Mesothelial cell of epicardium (in vitro differentiated cells): ENCODE measurements at regions not wholly inside any gene's neighbourhood (a gene's known extent, or its start where the extent isn't known, plus 50 kb on each side); places are given as distances from the start of the nearest gene placed in this dataset.

ENCODE experiments used
- DNase-seq, 2 experiments: peaks; one replicate each; pipeline ENCODE4 v3.0.0; 2021; ENCODE audit warnings: low spot score in 2 of 2; ENCODE audit not compliant: unreplicated experiment in 2 of 2
- H3K27ac Mint-ChIP-seq: 2 replicates; pipeline ENCODE4 v1.8.0; 2021; ENCODE audit warnings: mixed read lengths
- H3K27me3 Mint-ChIP-seq: 2 replicates; pipeline ENCODE4 v1.8.0; 2021; ENCODE audit warnings: low read depth, mixed read lengths
- H3K36me3 Mint-ChIP-seq: 2 replicates; pipeline ENCODE4 v1.8.0; 2021; ENCODE audit warnings: mixed read lengths
- H3K4me1 Mint-ChIP-seq: 2 replicates; pipeline ENCODE4 v1.8.0; 2021; ENCODE audit warnings: mixed read lengths
- H3K4me3 Mint-ChIP-seq: 2 replicates; pipeline ENCODE4 v1.8.0; 2021; ENCODE audit warnings: mild to moderate bottlenecking, moderate library complexity, mixed read lengths
- H3K9me3 Mint-ChIP-seq: 2 replicates; pipeline ENCODE4 v1.8.0; 2021; ENCODE audit warnings: mixed read lengths
- TF ChIP-seq, protein P1 (sequence below): fragments of 200-600 bp; sonication (generic); IDR thresholded peaks from one replicate; pipeline ENCODE4 v1.5.0; 2021; ENCODE audit warnings: antibody characterized with exemption; ENCODE audit not compliant: unreplicated experiment

DNA sequence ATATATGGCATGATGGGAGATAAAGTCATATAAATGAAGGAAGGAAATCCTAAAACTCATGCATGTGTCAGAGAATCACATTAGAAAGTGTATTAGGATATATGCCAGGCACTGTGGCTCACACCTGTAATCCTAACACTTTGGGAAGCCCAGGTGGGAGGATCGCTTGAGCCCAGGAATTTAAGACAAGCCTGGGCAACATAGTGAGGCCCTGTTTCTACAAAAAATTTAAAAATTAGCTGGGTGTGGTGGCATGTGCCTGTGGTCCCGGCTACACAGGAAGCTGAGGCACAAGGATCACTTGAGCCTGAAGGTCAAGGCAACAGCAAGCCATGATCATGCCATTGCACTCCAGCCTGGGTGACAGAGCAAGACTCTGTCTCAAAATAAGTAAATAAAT lies 130.3 kb upstream of the ARID2 start:
- no peak for DNase-seq
- H3K27ac Mint-ChIP-seq: no peak overlapping the region
- peaks cover 4% of the 10 kb centered on the region for H3K4me1 Mint-ChIP-seq
- peaks cover 2% of the 10 kb centered on the region for H3K27me3 Mint-ChIP-seq
- TF ChIP-seq, protein P1, sequence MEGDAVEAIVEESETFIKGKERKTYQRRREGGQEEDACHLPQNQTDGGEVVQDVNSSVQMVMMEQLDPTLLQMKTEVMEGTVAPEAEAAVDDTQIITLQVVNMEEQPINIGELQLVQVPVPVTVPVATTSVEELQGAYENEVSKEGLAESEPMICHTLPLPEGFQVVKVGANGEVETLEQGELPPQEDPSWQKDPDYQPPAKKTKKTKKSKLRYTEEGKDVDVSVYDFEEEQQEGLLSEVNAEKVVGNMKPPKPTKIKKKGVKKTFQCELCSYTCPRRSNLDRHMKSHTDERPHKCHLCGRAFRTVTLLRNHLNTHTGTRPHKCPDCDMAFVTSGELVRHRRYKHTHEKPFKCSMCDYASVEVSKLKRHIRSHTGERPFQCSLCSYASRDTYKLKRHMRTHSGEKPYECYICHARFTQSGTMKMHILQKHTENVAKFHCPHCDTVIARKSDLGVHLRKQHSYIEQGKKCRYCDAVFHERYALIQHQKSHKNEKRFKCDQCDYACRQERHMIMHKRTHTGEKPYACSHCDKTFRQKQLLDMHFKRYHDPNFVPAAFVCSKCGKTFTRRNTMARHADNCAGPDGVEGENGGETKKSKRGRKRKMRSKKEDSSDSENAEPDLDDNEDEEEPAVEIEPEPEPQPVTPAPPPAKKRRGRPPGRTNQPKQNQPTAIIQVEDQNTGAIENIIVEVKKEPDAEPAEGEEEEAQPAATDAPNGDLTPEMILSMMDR: no peak
- H3K4me3 Mint-ChIP-seq: no peak overlapping the region
- peaks cover 8% of the 10 kb centered on the region for H3K9me3 Mint-ChIP-seq
- H3K36me3 Mint-ChIP-seq: no peaks in the 10 kb centered on the region

DNA sequence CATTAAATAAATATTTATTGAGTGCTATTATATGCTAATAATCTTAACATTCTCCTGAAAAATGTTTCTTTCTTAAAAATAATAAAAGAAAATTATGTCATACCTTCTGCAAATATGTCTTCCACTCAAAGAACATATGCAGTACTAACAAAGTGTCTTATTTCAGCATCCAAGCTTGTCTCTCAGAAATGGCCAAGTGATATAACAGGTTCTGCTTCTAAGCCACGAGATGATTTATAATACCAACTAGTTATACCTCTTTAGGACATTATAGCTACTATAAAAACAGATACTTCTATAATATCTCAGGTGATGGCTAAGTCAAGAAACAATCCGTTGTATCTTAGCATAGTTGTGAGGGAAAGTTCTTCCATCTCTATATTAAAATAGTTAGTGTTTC lies 128.1 kb upstream of the ARID2 start:
- TF ChIP-seq, protein P1: no peak
- Mint-ChIP-seq H3K9me3 (peaks cover 20% of the 10 kb centered on the region), H3K4me3 (no peak overlapping the region), H3K36me3 (peaks cover 3% of the 10 kb centered on the region), H3K4me1 (peaks cover 4% of the 10 kb centered on the region), H3K27me3 (no peaks in the 10 kb centered on the region), H3K27ac (no peak overlapping the region)
- DNase-seq: no peak

DNA sequence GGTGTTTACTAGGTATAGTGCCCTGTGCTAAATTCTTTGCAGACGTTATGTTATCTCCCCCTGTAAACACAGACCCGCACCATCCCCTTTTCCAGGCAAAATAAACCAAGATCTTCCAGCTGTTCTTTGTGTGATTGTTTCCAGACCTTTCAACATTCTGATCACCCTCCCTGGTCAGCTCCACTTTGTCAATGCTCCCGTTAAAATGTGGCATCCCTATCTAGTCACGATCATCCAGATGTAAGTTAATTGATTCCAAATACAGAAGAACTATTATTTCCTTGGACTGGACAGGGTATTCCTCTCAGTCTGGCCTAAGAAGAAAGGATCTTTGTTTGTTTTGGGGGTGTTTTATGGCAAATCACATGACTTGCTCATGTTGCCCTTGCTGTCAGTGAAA lies 127.6 kb upstream of the ARID2 start:
- TF ChIP-seq, protein P1: no peak
- peaks cover 4% of the 10 kb centered on the region for H3K4me1 Mint-ChIP-seq
- peaks cover 3% of the 10 kb centered on the region for H3K36me3 Mint-ChIP-seq
- H3K9me3 Mint-ChIP-seq: peaks cover 22% of the 10 kb centered on the region
- no peaks in the 10 kb centered on the region for H3K27me3 Mint-ChIP-seq
- no peak for DNase-seq
- H3K27ac Mint-ChIP-seq: no peak overlapping the region
- no peak overlapping the region for H3K4me3 Mint-ChIP-seq

DNA sequence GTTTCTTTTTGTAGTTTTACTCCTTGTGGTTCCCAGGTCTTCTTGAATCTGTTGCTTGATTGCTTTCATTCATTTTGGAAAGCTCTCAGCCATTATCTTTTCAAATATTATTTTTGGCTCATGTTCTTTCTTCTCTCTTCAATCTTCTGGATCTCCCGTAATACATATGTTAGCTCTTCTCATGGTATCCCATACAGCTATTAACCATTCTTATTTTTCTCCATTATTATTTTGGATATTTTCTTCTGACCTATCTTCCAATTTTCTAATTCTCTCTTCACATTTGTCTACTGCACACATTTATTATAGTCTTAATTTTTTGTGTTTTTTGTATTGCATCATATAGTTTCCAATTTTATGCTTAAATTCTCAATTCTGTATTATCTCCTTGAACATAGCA lies 123.9 kb upstream of the ARID2 start:
- Mint-ChIP-seq H3K27ac (no peak overlapping the region), H3K36me3 (peaks cover 3% of the 10 kb centered on the region), H3K27me3 (no peaks in the 10 kb centered on the region), H3K9me3 (peaks cover 22% of the 10 kb centered on the region), H3K4me3 (no peak overlapping the region), H3K4me1 (peaks cover 4% of the 10 kb centered on the region)
- DNase-seq: no peak
- TF ChIP-seq, protein P1: no peak

DNA sequence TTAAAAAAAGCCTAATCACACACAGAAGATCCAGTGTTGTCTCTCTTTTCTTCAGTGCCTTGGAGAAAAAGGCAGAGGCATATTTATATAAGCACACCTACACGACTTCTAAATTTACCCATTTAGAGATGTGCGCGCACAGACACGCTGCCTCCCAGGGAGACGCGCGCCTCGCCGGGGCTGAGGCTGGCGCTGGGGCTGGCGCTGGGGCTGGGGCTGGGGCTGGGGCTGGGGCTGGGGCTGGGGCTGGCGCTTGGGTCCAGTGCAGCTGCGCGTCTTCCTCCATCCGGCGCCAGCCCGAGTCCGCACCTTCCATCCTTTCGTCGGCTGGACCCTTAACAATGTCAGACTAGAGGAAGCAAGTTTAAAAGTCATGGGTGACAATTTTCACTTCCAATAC lies 118.4 kb upstream of the ARID2 start:
- H3K9me3 Mint-ChIP-seq: peaks cover 6% of the 10 kb centered on the region
- no peak for DNase-seq
- H3K27me3 Mint-ChIP-seq: no peaks in the 10 kb centered on the region
- H3K4me3 Mint-ChIP-seq: no peak overlapping the region
- no peaks in the 10 kb centered on the region for H3K36me3 Mint-ChIP-seq
- H3K4me1 Mint-ChIP-seq: no peaks in the 10 kb centered on the region
- no peak overlapping the region for H3K27ac Mint-ChIP-seq
- TF ChIP-seq, protein P1: no peak

DNA sequence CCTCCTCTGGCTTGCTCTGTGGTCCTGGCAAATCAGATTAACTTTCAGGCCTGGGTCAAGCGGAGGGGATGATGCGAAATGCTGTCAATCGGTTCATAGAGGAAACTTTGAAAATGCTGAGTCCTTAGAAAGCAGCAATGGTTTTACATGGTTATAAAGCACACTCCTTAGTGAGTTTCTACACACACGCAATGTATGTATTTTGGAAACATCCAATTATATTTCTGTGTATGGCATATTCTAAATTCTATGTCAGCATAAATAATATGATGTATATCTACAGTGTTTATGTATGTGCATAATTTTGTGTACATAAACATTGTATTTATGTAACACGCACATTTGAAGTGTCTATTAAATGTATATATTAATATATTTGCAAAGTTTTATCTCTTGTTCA lies 118.0 kb upstream of the ARID2 start:
- no peak overlapping the region for H3K4me3 Mint-ChIP-seq
- no peak overlapping the region for H3K27ac Mint-ChIP-seq
- no peaks in the 10 kb centered on the region for H3K36me3 Mint-ChIP-seq
- no peak for DNase-seq
- TF ChIP-seq, protein P1: no peak
- no peaks in the 10 kb centered on the region for H3K27me3 Mint-ChIP-seq
- H3K4me1 Mint-ChIP-seq: no peaks in the 10 kb centered on the region
- peaks cover 3% of the 10 kb centered on the region for H3K9me3 Mint-ChIP-seq
